Fibroblast of skin of back (primary cell): ENCODE measurements at regions not wholly inside any gene's neighbourhood (a gene's known extent, or its start where the extent isn't known, plus 50 kb on each side); places are given as distances from the start of the nearest gene placed in this dataset.
A peak's percentile ranks its signal among the peaks of the same experiment; 100 is the strongest.
"Not testable (repeated sequence)": the region's sequence is repeated elsewhere in the genome, so short reads cannot be mapped to it uniquely, and the experiment has no call there.

Experiments
- DNase-seq: peaks from one replicate; pipeline ENCODE4 v3.0.0-alpha.2; 2013

- no peak for DNase-seq
These were observed 170.2 kb downstream of the HSD17B3 start for GRCh38 chr9:96131825-96132224.

- no peak for DNase-seq
These were observed 171.0 kb downstream of the HSD17B3 start for GRCh38 chr9:96130970-96131369.

GRCh38 chr9:96129747-96130146 lies 172.2 kb downstream of the HSD17B3 start:
- DNase-seq, result no peak

- DNase-seq, result no peak
These were observed 173.1 kb downstream of the HSD17B3 start for GRCh38 chr9:96128880-96129279.

- DNase-seq, result peak; percentile 63
These were observed 175.6 kb downstream of the HSD17B3 start for GRCh38 chr9:96126321-96126881.

- DNase-seq, result no peak
These were observed 176.4 kb downstream of the HSD17B3 start for GRCh38 chr9:96125624-96126023.

GRCh38 chr9:96122751-96123150 lies 179.2 kb downstream of the HSD17B3 start:
- DNase-seq, result peak; percentile 85

- DNase-seq, result no peak
These were observed 179.7 kb downstream of the HSD17B3 start for GRCh38 chr9:96122282-96122681.

- no peak for DNase-seq
These were observed 180.8 kb downstream of the HSD17B3 start for GRCh38 chr9:96121136-96121535.

- no peak for DNase-seq
These were observed 184.4 kb downstream of the HSD17B3 start for GRCh38 chr9:96117398-96118080.

GRCh38 chr9:96116275-96117064 lies 185.5 kb downstream of the HSD17B3 start:
- peak; percentile 24 for DNase-seq

GRCh38 chr9:96115836-96116235 lies 186.1 kb downstream of the HSD17B3 start:
- peak; percentile 60 for DNase-seq

GRCh38 chr9:96113032-96113431 lies 188.9 kb downstream of the HSD17B3 start:
- no peak for DNase-seq

GRCh38 chr9:96109680-96110351 lies 192.2 kb downstream of the HSD17B3 start:
- peak; percentile 58 for DNase-seq

GRCh38 chr9:96108691-96109380 lies 193.1 kb downstream of the HSD17B3 start:
- DNase-seq, result peak; percentile 54

GRCh38 chr9:96107436-96107835 lies 194.5 kb downstream of the HSD17B3 start:
- DNase-seq, result no peak

- DNase-seq, result peak; percentile 49
These were observed 201.3 kb downstream of the HSD17B3 start for GRCh38 chr9:96100385-96101300.

- DNase-seq, result not testable (repeated sequence)
These were observed 211.3 kb downstream of the HSD17B3 start for GRCh38 chr9:96090630-96091029.

GRCh38 chr9:96089452-96090085 lies 212.4 kb downstream of the HSD17B3 start:
- no peak for DNase-seq

- no peak for DNase-seq
These were observed 213.0 kb downstream of the ERCC6L2 start for GRCh38 chr9:96088510-96088909.
